Activated effector memory CD4-positive, alpha-beta T cell treated with Interleukin-2 at 50 U/mL for 16 hours (primary cell): ENCODE measurements at regions not wholly inside any gene's neighbourhood (a gene's known extent, or its start where the extent isn't known, plus 50 kb on each side); places are given as distances from the start of the nearest gene placed in this dataset.
"Not testable (repeated sequence)": the region's sequence is repeated elsewhere in the genome, so short reads cannot be mapped to it uniquely, and the experiment has no call there.

Experiments
- DNase-seq: peaks from one replicate; pipeline ENCODE4 v3.0.0-alpha.2; 2020

DNA sequence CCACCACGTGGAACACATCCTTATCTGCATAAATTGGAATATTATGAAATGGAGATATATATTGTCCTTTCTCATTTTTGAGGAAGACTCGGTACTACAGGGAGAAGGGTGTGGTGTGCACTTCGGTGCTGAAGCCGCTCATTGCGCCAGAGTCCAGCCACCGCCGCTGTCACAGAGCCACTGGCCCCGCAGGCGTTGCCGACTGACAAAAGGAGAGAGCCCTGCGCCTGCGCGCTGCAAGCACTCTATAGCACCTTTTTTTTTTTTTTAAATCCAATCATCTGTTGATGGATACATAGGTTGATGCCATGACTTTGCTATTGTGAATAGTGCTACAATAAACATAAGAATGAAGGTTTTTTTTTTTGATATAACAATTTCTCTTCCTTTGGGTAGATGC is 130.0 kb upstream of the TBC1D5 start:
- DNase-seq, result no peak

DNA sequence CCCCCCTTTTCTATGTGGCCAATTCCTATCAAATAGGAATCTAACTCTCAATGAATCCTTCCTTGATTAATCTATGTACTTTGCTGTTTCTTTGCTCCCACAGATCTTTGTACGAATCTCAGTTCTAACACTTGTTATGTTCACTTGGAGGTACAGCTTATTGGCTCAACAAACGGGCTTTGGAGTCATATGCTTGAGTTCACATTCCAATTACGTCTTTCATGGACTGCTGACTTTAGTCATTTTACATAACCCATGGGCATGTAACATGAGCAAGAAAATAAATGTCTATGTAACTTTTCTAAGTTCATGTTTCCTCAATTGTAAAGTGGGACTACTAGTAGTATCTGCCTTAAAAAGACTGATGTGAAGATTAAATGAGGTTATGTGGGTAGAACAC is 123.2 kb upstream of the TBC1D5 start:
- no peak for DNase-seq

DNA sequence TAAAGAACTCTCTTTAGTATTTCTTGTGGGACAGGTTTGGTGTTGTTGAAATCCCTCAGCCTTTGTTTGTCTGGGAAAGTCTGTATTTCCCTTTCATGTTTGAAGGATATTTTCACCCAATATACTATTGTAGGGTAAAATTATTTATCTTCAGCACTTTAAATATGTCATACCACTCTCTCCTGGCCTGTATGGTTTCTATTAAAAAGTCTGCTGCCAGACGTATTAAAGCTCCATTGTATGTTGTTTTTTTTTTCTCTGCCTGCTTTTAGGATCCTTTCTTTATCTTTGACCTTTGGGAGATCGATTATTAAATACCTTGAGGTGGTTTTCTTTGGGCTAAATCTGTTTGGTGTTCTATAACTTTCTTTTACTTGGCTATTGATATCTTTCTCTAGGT is 119.0 kb upstream of the TBC1D5 start:
- no peak for DNase-seq

DNA sequence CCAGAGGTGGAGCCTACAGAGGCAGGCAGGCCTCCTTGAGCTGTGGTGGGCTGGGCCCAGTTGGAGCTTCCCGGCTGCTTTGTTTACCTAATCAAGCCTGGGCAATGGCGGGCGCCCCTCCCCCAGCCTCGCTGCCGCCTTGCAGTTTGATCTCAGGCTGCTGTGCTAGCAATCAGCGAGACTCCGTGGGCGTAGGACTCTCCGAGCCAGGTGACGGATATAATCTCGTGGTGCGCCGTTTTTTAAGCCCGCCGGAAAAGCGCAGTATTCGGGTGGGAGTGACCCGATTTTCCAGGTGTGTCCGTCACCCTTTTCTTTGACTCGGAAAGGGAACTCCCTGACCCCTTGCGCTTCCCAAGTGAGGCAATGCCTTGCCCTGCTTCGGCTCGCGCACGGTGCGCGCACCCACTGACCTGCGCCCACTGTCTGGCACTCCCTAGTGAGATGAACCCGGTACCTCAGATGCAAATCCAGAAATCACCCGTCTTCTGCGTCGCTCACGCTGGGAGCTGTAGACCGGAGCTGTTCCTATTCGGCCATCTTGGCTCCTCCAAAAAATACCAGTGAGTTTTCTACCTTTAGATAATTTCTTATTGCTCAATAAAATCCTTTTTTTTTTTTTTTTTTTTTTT is 118.5 kb upstream of the TBC1D5 start:
- not testable (repeated sequence) for DNase-seq

DNA sequence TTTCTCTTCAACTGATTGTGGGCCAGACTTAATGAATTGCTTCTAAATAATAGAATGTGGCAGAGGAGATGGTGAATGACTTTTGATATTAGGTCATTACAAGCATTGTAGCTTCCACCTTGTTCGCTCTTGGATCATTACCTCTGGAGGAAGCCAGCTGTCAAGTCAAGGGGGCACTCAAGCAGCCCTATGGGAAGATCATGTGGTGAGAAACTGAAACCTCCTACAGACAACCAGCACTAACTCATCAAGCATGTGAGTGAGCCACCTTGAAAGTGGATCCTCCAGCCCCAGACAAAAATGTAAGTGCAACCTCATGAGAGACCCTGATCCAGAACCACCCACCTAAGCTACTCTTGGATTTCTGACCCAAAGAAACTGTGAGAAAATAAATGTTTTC is 109.8 kb upstream of the TBC1D5 start:
- no peak for DNase-seq

DNA sequence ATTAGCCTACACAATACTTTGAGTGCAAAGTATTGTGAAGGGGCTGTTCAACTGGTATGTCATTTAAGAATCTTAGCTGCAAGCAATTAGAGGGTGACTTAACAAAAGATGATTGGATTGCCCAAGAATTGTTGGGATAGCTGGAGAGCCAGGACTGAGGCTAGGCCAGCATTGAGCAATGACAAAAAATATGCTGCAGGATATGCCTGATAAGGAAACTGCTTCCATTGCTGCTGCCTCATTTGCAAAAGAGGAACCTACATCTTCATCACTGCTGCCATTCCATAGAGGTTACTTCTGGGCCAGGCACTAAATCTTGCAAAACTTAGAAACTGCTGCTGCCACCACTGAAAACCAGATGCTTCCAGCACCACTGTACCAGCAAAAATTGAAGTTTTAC is 108.0 kb upstream of the TBC1D5 start:
- DNase-seq, result no peak

DNA sequence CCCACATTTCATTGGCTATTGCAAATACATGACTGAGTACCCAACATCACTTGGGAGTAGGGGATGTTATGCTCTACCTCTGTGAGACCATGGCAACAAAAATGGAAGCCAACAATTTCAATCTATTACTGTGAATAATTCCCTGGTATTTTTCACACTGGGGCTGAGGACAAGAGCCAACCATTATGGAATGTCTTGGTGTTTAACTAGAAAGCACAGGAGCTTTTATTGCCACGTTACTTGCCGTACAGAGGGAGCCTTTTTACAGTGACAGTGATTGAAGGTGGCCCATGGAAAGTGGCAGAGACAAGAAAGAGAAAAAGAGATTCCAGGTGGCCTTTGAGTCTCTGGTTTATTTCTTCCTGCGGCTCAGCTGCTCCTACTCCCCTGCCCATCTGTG is 105.7 kb upstream of the TBC1D5 start:
- no peak for DNase-seq

DNA sequence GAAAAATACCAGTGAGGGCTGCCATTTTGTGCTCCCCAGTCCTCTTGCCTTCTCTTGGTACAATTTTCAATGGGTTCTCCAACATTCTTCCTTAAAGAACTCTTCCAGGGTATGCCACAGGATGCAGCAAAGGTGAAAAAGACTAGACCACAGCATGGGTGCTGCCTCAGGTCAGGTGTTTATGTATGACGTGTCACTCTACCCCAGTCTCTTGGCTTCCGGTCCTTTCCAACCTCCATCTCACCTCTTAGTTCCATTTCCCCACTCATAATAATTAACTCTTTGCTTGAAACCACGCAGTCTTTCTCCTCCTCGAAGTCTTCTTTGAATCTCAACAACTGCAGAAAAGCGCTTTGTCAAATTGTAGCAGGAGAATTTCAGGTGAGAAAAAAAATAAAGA is 104.7 kb upstream of the TBC1D5 start:
- no peak for DNase-seq

DNA sequence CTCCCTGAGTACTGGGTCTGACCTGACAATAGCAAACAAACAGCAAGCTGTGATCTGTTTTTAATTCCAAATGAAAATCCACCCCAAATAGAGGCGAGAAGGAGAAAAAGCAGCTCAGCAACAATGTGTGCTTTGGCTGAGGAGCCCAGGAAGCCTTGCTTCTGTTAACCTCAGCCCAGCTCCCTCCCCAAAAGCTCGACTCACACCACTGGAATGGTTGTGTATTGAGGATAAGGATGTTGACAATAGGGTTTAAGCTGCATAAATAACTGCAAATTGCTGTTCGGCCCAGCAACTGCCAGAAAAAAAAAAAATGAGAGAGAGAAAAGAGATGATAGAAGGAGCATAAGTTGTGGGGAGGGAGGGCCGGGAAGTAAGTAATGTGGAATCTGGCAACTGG is 104.0 kb upstream of the TBC1D5 start:
- no peak for DNase-seq

DNA sequence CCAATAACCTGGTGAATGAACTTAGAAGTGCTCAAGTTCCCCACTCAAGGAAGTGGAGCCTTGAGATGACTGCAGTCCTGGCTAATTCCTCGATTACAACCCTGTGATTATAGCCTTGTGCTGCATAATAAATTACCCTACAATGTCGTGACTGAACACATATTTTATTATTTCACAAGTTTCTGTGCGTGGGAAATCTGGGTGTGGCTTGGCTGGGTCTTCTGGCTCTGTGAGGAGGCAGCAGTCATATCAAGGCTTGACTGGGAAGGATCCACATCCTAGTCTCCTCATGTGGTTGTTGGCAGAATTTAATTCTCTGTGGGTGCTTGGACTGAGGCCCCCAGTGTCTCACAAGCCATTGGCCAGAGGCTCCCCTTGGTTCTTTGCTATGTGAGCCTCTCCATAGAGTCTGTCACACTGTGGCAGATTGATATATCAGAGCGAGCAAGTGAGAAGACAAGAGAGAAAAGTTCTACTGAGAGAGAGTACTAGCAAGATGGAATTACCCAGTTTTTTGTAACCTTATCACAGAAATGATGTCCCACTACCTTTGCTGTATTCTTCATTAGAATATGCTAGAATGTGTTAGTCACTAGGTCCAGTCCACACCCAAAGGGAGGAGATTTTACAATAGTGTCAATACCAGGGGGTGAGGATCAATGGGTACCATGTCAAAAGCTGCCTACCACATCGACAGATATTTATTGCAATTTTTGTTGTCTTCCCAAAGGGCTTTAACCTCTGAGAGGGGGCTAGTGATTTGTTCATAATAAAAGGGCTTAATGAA is 102.8 kb upstream of the TBC1D5 start:
- no peak for DNase-seq

DNA sequence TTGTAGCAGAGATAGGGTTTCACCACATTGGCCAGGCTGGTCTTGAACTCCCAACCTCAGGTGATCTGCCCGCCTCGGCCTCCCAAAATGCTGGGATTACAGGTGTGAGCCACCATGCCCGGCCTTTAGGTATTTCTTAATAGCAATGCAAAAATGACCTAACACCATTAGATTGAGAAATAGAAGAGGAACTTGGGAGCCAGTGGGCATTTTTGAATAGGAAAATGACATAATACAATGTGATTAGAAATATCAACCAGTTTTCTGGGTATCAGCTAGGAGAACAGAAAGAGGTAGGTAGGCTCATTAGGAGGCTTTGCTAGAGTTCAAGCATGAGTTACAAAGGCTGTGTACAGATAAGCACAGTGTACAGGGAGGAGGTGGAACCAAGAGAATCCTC is 101.8 kb upstream of the TBC1D5 start:
- DNase-seq, result no peak

DNA sequence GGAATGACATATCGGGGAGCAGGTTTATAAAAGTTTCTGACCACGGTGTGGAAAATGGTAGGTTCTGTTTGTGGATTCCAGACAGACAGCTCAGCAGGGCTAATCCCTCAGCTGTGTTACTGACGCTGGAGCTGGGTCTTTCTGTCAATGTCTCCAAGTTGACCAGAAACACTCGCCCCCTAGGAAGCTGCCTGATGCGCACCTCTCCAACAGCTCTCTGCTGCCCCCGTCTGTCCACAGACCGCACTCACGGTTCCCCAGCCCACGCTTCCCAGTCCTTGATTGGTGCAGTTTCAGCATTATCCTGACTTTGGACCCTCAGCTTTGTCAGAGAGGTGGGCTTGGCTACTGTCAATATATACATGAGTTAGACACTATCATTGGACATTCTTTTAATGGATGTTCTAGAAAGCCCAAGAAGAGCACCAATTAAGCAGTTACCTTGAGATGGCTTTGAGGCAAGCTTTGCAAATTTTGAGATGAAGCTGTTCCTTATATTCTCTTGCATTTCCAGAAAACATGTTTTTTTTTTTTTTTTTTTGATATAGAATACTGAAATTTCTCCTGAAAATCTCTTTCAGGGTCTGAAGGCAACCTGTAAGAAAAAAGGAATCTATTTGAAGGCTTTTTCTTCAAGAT is 98.9 kb upstream of the TBC1D5 start:
- DNase-seq, result peak; percentile 48

DNA sequence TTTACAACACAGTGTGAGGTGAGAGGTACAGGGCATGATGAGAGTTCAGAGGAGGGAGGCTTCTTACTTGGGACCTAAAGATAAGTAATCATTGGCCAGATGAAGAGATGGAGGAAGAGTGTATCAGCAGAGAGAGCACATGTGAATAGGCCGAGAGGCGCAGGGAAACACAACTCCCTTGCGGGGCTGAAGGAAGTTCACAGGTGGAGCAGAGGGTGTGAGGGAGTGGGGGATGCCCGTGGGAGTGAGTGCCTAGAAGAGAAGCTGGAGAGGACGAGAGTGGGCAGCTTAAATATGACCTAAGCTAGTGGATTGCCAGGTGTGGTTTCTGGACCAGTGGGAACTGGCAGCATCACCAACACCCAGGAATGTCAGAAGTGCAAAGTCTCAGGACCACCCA is 98.2 kb upstream of the TBC1D5 start:
- no peak for DNase-seq

DNA sequence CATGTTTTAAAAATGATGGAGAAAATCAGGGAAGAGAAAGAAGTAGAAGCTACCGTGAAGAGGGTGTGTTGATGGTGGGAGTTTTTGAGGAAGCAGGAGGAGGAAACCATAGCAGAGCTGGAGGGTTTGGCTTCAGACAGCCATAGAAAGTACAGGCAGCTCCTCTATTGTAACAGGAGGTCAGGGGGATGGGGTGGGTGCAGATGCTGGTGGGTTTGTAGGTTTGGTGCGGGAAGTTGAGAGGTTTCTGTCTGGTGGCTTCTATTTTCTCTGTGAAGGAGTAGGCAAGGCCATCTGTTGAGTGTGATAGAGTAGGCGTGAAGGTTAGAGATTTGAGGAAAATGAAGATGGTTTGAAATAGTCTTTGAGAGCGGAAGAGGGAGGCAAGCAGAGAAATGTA is 97.7 kb upstream of the TBC1D5 start:
- DNase-seq, result no peak

DNA sequence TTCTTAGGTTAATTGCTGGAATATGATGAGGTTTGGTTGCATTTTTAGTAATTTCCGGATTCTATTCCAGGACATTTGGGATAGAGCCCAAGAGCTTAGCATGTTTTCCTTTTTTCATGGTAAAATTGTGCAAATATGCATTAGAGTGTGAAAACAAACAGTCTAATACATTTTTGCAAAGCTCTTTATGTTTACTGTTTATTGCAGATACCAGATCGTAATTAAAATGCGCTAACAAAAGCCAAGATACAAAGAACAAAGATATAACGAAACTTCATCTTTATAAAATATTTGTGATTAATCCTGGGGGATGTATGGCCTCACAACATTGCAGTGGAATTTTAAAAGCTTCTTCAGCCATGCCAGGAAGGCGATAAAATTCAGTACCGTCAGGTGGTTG is 94.5 kb upstream of the TBC1D5 start:
- no peak for DNase-seq

DNA sequence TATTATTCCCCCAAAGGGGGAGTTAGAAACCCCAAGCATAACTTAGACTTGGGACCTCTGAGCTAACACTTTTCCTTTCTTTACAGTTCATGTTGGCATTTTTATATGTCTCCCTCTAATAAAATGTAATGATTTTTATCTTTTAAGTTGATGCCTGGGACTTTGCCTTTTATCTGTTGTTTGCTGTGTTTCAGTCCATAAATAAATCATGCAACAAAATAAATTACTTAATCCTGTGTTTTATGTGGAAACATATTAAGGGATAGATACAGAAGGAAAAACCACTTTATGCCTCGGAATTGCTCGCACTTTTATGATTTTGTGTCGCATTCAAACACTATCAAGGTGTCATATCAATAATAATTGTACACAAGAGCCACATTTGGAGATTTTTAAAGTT is 93.7 kb upstream of the TBC1D5 start:
- DNase-seq, result no peak

DNA sequence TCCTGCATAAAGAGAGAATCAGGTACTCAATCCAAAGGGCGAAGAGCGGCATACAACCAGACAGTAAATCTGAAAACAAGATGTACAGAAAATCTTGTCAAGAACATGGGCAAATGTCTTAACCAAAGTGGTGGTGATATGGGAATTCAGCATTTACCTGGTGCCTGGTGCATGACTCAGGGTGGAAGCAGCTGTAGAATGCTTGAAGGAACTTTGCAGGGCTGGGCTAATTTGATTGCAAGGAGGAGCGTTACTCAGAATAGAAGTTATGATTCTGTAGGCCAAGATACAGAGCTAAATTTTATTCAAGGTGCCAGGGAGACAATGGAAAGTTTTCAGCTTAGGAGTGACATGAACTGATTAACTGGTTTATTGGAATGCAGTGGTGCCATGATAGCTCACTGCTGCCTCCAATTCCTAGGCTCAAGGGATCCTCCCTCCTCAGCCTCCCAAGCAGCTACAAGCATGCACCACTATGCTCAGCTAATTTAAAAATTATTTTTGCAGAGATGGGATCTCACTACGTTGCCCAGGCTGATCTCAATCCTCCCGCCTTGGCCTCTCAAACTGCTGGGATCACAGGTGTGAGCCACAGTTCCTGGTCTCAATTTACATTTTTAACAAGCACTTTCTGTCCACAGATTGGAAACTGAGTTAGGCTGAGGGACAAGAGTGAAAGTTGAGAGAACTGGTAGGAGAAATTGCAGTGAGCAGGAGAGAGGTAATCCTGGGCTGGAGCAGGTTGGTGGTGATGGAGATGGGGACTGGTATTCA is 91.5 kb upstream of the TBC1D5 start:
- no peak for DNase-seq

DNA sequence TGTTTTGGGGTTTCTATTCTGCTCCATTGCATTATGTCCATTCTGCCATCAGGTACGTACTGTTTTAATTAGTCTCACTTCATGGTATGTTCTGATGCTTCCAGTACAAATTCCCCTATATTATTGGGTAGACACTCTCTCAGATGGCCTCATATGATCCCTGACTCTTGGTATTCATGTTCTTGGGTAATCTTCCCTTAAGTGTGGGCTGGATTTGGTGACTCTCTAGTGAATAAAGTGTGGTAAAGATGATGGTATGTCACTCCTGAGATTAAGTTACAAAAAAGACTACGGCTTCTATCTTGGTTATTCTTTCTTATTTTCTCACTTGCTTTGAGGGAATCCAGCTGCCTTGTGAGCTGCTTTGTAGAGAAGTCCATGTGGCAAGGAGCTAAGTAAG is 89.6 kb upstream of the TBC1D5 start:
- DNase-seq, result no peak

DNA sequence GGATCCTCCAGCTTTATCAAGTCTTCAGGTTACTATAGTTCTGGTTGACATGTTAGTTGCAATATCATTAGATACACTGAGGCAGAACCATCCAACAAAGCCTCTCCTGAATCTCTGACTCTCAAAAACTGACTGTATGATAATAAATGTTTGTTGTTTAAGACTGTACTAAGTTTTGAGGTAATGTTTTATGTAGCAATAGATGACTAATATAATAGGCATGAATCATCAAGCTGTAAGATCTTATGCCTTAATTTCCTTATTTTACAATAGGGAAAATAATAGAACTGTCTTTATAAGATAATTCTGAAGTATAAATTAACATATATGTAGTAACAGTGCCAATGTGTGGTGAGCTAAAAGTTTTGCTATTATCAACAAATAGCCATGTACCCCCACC is 88.9 kb upstream of the TBC1D5 start:
- no peak for DNase-seq

DNA sequence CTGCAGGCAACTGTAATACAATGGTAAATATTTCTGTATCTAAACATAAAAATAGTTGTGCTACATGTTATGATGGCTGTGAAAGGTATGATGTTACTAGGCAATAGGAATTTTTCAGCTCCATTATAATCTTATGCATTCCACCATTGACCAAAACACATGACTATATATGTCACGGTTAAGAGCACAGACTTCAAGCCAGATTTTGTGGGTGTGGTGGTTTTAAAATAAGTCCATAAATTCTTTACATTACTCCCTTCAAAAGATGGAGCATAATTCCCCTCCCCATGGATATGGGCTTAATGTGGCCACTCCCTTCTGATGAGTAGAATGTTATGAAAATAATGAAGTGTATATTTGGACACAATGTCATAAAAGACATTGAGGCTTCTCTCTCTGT is 88.4 kb upstream of the TBC1D5 start:
- DNase-seq, result no peak

DNA sequence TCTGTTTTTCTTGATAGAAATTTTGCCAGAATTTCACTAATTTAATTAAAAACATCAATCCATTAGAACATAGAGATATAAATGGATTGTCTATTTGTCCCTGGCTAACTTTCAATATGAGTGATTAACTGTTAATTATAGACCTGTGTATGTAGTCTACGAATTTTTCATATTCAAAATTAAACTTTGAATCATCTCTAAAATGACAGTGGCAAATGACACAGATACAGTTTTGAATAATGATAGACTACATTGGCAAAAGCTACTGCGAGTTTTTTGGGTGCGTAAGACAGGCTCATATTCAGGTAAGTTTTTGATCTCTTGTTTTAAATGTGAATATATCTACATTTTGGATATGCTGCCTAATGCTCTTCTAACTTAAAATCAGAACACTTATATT is 86.0 kb upstream of the TBC1D5 start:
- no peak for DNase-seq

DNA sequence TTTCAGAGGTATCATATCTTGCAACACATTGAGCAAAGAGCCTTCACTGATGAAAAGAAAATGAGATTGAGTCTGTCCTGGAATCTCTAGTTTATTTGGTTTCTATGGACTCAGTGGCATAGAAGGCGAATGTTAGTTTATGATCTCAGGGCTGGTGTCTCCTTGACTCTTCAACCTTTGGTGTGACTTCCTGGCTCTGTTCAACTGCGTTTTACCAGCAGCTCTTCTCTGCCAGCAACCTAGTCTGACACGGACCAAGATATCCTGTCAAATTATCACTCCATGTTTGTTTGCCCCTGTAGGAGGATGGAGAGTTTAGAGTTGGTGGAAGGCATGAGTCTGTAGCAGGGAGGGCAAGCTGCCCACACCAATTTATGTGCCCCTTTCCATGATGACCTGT is 82.9 kb upstream of the TBC1D5 start:
- no peak for DNase-seq

DNA sequence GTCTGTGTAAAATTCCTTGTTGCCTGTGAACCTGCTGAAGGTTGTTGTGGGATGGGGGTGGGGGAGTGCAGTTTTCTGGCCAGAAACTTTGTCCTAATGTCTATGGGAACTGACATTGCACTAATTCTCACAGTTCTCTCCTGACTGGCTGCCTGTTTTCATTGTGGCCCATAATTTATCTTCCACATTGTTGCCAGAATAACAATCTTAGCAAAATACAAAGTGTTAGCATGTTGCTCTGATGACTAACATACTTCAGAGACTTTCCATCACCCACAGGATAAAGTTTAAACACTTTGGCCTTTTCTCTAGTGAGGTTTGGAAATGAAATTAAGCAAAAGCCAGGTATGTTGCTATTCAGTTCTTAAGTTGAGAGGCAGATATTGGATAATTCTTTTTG is 81.4 kb upstream of the TBC1D5 start:
- no peak for DNase-seq

DNA sequence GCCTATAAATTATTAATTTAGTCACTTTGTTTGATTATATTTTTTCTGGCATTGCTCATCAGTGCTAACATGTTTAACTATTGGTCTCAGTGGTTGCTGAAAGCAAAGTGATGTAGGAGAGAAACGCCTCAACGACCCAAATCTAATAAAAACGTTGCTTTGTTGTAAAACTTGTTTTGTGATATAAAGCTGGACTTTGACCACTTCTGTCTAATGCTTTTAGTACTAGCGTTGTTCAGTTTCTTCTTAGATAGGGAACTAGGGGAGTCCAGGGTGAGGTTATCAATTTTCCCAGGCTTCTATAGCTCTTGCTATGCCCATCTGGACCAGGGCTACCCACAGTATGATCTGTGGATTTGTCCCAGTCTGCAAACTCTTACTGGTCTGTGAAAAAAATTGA is 80.6 kb upstream of the TBC1D5 start:
- DNase-seq, result no peak
